Endodermal cell (in vitro differentiated cells): ENCODE measurements at regions not wholly inside any gene's neighbourhood (a gene's known extent, or its start where the extent isn't known, plus 50 kb on each side); places are given as distances from the start of the nearest gene placed in this dataset.
A peak's percentile ranks its signal among the peaks of the same experiment; 100 is the strongest.

Experiments used
- DNase-seq: peaks from one replicate; pipeline ENCODE4 v3.0.0-alpha.2; 2017
- H3K27ac ChIP-seq: 2 replicates; pipeline ENCODE4 v1.5.1; 2013; ENCODE audit warnings: mild to moderate bottlenecking, low read depth, low read length, moderate library complexity
- H3K27me3 ChIP-seq: 2 replicates; pipeline ENCODE4 v1.6.1; 2013; ENCODE audit warnings: mild to moderate bottlenecking, low read length, moderate library complexity; ENCODE audit not compliant: insufficient read depth, control insufficient read depth, poor library complexity, severe bottlenecking
- H3K36me3 ChIP-seq: 2 replicates; pipeline ENCODE4 v1.7.0; 2013; ENCODE audit warnings: mild to moderate bottlenecking, low read length, moderate library complexity; ENCODE audit not compliant: control insufficient read depth, insufficient read depth
- H3K4me1 ChIP-seq: one replicate; pipeline ENCODE4 v1.7.0; 2013; ENCODE audit warnings: low read length; ENCODE audit not compliant: control insufficient read depth, insufficient read depth
- H3K4me3 ChIP-seq: 2 replicates; pipeline ENCODE4 v1.5.1; 2013; ENCODE audit warnings: mild to moderate bottlenecking, low read length, moderate library complexity
- H3K9ac ChIP-seq: 2 replicates; pipeline ENCODE4 v1.6.1; 2013; ENCODE audit warnings: mild to moderate bottlenecking, low read length, moderate library complexity; ENCODE audit not compliant: poor library complexity, severe bottlenecking; ENCODE audit errors: extremely low read depth
- H3K9me3 ChIP-seq: 2 replicates; pipeline ENCODE4 v1.6.1; 2013; ENCODE audit warnings: mild to moderate bottlenecking, low read length, moderate library complexity; ENCODE audit not compliant: control insufficient read depth
- H3K27ac Mint-ChIP-seq: 2 replicates; pipeline ENCODE4 v1.8.0; 2020; ENCODE audit warnings: mixed read lengths
- H3K27me3 Mint-ChIP-seq: 2 replicates; pipeline ENCODE4 v1.8.0; 2021; ENCODE audit warnings: mild to moderate bottlenecking, mixed read lengths; ENCODE audit not compliant: insufficient read depth
- H3K36me3 Mint-ChIP-seq: 2 replicates; pipeline ENCODE4 v1.8.0; 2020; ENCODE audit warnings: low read depth, mixed read lengths
- H3K4me1 Mint-ChIP-seq: 2 replicates; pipeline ENCODE4 v1.8.0; 2020; ENCODE audit warnings: mixed read lengths
- H3K4me3 Mint-ChIP-seq: 2 replicates; pipeline ENCODE4 v1.8.0; 2020; ENCODE audit warnings: mild to moderate bottlenecking, moderate library complexity, mixed read lengths
- H3K9me3 Mint-ChIP-seq: 2 replicates; pipeline ENCODE4 v1.8.0; 2020; ENCODE audit warnings: mild to moderate bottlenecking, mixed read lengths
- WGBS, 2 experiments: methylation state at CpG; one replicate each; pipeline versions ENCODE4 v1.1.5 to v1.1.7; 2013; ENCODE audit warnings: missing lambda C conversion rate in 2 of 2, mixed read lengths in 1 of 2; ENCODE audit not compliant: insufficient coverage in 1 of 2, insufficient read length in 1 of 2; 5-methylcytosine and 5-hydroxymethylcytosine counted together
- TF ChIP-seq, protein P1 (sequence below): fragments of 200-600 bp; sonication (generic); conservative IDR thresholded peaks from 2 replicates; pipeline ENCODE4 v1.5.0; 2021; ENCODE audit warnings: antibody characterized with exemption, mild to moderate bottlenecking

DNA sequence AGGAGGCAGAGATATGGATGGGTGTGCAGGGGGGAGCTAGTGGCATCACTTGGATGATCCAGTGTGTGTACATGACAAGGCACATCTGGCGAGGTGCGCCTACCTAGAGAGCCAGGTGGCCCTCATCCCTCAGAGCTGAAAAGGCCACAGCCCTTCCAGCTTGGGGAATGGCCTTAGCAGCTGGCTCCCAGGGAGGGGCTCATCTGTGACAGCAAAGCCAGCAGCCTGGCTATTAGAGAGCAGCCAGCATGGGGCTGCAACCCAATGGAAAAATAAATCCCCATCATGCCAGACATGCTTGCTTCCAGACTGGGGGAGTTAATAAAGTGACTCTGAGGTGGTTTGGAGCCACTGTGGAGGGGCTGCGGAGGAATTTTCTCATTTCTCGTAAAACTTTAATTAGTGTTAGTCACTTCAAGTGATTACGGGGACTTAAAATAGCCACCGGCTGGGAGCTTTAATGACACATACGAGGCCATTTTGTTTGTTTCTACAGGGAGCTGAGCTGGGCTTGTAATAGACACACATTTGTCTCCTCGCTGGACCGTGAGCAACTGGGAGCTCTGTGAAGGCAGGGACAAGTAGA, 111.2 kb upstream of the ALX4 start:
- Mint-ChIP-seq H3K27me3 (peaks cover 34% of the 10 kb centered on the region), H3K9me3 (no peaks in the 10 kb centered on the region), H3K4me3 (no peak overlapping the region), H3K27ac (no peak overlapping the region), H3K36me3 (no peaks in the 10 kb centered on the region), H3K4me1 (peaks cover 22% of the 10 kb centered on the region)
- Histone ChIP-seq H3K27me3 (peaks cover 9% of the 10 kb centered on the region), H3K27ac (no peak overlapping the region), H3K9me3 (no peaks in the 10 kb centered on the region), H3K4me3 (no peak overlapping the region), H3K36me3 (no peaks in the 10 kb centered on the region), H3K4me1 (peaks cover 17% of the 10 kb centered on the region), H3K9ac (no peak overlapping the region)
- TF ChIP-seq, protein P1, sequence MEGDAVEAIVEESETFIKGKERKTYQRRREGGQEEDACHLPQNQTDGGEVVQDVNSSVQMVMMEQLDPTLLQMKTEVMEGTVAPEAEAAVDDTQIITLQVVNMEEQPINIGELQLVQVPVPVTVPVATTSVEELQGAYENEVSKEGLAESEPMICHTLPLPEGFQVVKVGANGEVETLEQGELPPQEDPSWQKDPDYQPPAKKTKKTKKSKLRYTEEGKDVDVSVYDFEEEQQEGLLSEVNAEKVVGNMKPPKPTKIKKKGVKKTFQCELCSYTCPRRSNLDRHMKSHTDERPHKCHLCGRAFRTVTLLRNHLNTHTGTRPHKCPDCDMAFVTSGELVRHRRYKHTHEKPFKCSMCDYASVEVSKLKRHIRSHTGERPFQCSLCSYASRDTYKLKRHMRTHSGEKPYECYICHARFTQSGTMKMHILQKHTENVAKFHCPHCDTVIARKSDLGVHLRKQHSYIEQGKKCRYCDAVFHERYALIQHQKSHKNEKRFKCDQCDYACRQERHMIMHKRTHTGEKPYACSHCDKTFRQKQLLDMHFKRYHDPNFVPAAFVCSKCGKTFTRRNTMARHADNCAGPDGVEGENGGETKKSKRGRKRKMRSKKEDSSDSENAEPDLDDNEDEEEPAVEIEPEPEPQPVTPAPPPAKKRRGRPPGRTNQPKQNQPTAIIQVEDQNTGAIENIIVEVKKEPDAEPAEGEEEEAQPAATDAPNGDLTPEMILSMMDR = no peak
- WGBS, 2 experiments = 81 to 90% methylated on average over 9 of the region's 9 CpGs
- DNase-seq = no peak

- DNase-seq = no peak
- Mint-ChIP-seq H3K27me3 (peaks cover 29% of the 10 kb centered on the region), H3K27ac (no peak overlapping the region), H3K9me3 (no peaks in the 10 kb centered on the region), H3K36me3 (no peaks in the 10 kb centered on the region), H3K4me3 (no peak overlapping the region), H3K4me1 (peaks cover 22% of the 10 kb centered on the region)
- Histone ChIP-seq H3K4me1 (peaks cover 12% of the 10 kb centered on the region), H3K4me3 (no peak overlapping the region), H3K27ac (no peak overlapping the region), H3K9me3 (no peaks in the 10 kb centered on the region), H3K27me3 (peaks cover 9% of the 10 kb centered on the region), H3K36me3 (no peaks in the 10 kb centered on the region), H3K9ac (no peak overlapping the region)
- TF ChIP-seq, protein P1 = no peak
- WGBS, 2 experiments = 92 to 94% methylated on average over 5 of the region's 5 CpGs
Observed at GRCh38 chr11:44423289-44423688, 113.3 kb upstream of the ALX4 start.

DNA sequence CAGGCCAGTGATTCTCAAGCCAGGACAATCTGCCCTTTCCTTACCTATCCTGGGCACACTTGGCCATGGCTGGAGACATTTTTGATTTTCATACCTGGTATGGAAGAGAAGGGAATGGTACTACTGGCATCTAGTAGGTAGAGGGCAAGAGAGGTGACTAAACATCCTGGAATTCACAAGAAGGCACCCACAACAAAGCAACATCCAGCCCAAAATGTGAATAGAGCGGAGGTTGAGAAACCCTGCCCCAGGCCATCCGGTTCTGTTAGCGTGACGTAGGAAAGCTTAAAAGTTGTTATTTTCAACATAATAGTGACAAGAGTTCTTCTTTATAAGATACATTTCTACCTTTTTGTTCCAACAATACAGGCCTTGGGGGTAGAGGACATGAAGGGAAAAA, 114.9 kb upstream of the ALX4 start:
- no peak overlapping the region for H3K9ac ChIP-seq
- peaks cover 17% of the 10 kb centered on the region for H3K4me1 ChIP-seq
- H3K27me3 Mint-ChIP-seq = peaks cover 15% of the 10 kb centered on the region
- H3K4me3 Mint-ChIP-seq = no peak overlapping the region
- H3K27me3 ChIP-seq = no peaks in the 10 kb centered on the region
- H3K27ac Mint-ChIP-seq = no peak overlapping the region
- H3K9me3 Mint-ChIP-seq = no peaks in the 10 kb centered on the region
- H3K36me3 ChIP-seq = no peaks in the 10 kb centered on the region
- DNase-seq = peak; percentile 22
- WGBS, 2 experiments = 100% methylated on average over 4 of the region's 4 CpGs; no CpG with 5 or more reads in 1 of the 2 experiments
- H3K27ac ChIP-seq = no peak overlapping the region
- no peak overlapping the region for H3K4me3 ChIP-seq
- no peaks in the 10 kb centered on the region for H3K9me3 ChIP-seq
- no peaks in the 10 kb centered on the region for H3K36me3 Mint-ChIP-seq
- peaks cover 26% of the 10 kb centered on the region for H3K4me1 Mint-ChIP-seq
- TF ChIP-seq, protein P1 = no peak
